GM21717 (cell line): ENCODE measurements at regions not wholly inside any gene's neighbourhood (a gene's known extent, or its start where the extent isn't known, plus 50 kb on each side); places are given as distances from the start of the nearest gene placed in this dataset.
"Not testable (repeated sequence)": the region's sequence is repeated elsewhere in the genome, so short reads cannot be mapped to it uniquely, and the experiment has no call there.

Experiments used
- ATAC-seq: cut with Tn5 transposase; IDR thresholded peaks from one replicate; pipeline ENCODE4 v1.9.1; 2021; ENCODE audit warnings: mild to moderate bottlenecking, moderate library complexity; ENCODE audit not compliant: unreplicated experiment

- ATAC-seq = not testable (repeated sequence)
Measured at GRCh38 chrX:134045372-134045771, 60.0 kb upstream of the GPC3 start.

GRCh38 chrX:134067107-134067506 lies 81.7 kb upstream of the GPC3 start:
- not testable (repeated sequence) for ATAC-seq

GRCh38 chrX:134071899-134072298 lies 86.5 kb upstream of the GPC3 start:
- ATAC-seq = not testable (repeated sequence)

- ATAC-seq = no peak
Measured at GRCh38 chrX:134073341-134073740, 87.9 kb upstream of the GPC3 start.

- ATAC-seq = no peak
Measured at GRCh38 chrX:134074151-134074550, 88.8 kb upstream of the GPC3 start.

- no peak for ATAC-seq
Measured at GRCh38 chrX:134075894-134076718, 90.7 kb upstream of the GPC3 start.

GRCh38 chrX:134095366-134095765 lies 110.0 kb upstream of the GPC3 start:
- no peak for ATAC-seq

- ATAC-seq = no peak
Measured at GRCh38 chrX:134101636-134102035, 116.2 kb upstream of the GPC3 start.

GRCh38 chrX:134115270-134115669 lies 121.7 kb upstream of the CCDC160 start:
- no peak for ATAC-seq

- no peak for ATAC-seq
Measured at GRCh38 chrX:134137341-134137740, 99.6 kb upstream of the CCDC160 start.

- ATAC-seq = no peak
Measured at GRCh38 chrX:134139090-134139489, 97.9 kb upstream of the CCDC160 start.

- ATAC-seq = no peak
Measured at GRCh38 chrX:134144231-134144630, 92.8 kb upstream of the CCDC160 start.

- ATAC-seq = no peak
Measured at GRCh38 chrX:134146493-134146892, 90.5 kb upstream of the CCDC160 start.

- ATAC-seq = no peak
Measured at GRCh38 chrX:134148172-134148692, 88.8 kb upstream of the CCDC160 start.

GRCh38 chrX:134158821-134159512 lies 78.0 kb upstream of the CCDC160 start:
- no peak for ATAC-seq

- peak; percentile 90 for ATAC-seq
Measured at GRCh38 chrX:134161162-134161561, 75.8 kb upstream of the CCDC160 start.

- ATAC-seq = no peak
Measured at GRCh38 chrX:134162032-134162431, 75.0 kb upstream of the CCDC160 start.

- no peak for ATAC-seq
Measured at GRCh38 chrX:134163836-134164235, 73.1 kb upstream of the CCDC160 start.

- no peak for ATAC-seq
Measured at GRCh38 chrX:134167591-134168203, 69.3 kb upstream of the CCDC160 start.

- ATAC-seq = no peak
Measured at GRCh38 chrX:134171661-134172587, 65.1 kb upstream of the CCDC160 start.
